ENCODE measurements at regions not wholly inside any gene's neighbourhood (a gene's known extent, or its start where the extent isn't known, plus 50 kb on each side); places are given as distances from the start of the nearest gene placed in this dataset.

DNA sequence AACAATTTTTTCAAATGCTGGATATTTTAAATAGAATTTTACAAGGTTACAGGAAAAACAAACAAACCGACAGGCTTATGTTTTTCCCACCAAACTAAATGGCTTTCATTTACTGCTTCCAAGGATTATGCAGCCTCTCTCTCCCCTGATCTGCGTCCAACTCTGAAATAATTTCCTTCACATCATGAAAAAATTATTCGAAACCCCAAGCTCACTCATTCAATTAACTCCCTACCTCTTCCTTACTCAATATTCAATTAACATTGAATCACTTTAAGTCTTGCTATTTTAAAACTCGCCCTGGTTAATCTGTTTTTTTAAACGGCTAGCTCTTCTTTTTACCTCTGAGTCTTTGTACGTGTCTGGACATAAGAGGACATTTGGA is 336.2 kb downstream of the AGTPBP1 start:
- Histone ChIP-seq H4K20me1 (ENCODE audit: control insufficient read depth, extremely low read depth, insufficient read depth, low read length) (no peaks in the 10 kb centered on the region), H3K4me1 (ENCODE audit: control insufficient read depth, extremely low read depth, insufficient read depth, low read length) (no peaks in the 10 kb centered on the region), H3K4me3 (ENCODE audit: control insufficient read depth in 2 of 3, extremely low read depth in 1 of 3, insufficient read depth in 2 of 3, low read depth in 1 of 3, low read length in 3 of 3) (no peak overlapping the region), H2AFZ (ENCODE audit: control insufficient read depth, low read length) (no peak overlapping the region), H3K9me1 (ENCODE audit: control insufficient read depth, extremely low read depth, insufficient read depth, low read length) (no peaks in the 10 kb centered on the region), H3K4me2 (ENCODE audit: control insufficient read depth, extremely low read depth, insufficient read depth, low read depth, low read length) (no peak overlapping the region), H3K9me3 (ENCODE audit: control insufficient read depth, low read depth, low read length) (no peaks in the 10 kb centered on the region), H3K9ac (ENCODE audit: control insufficient read depth, extremely low read depth, insufficient read depth, low read length) (no peak overlapping the region), H3K27me3 (ENCODE audit: control insufficient read depth, extremely low read depth, insufficient read depth, low read length) (no peaks in the 10 kb centered on the region), H3K27ac (ENCODE audit: control insufficient read depth, insufficient read depth, low read length) (no peak overlapping the region), H3K36me3 (ENCODE audit: control insufficient read depth in 2 of 2, extremely low read depth in 1 of 2, insufficient read depth in 2 of 2, low read length in 2 of 2) (no peaks in the 10 kb centered on the region), H3K79me2 (ENCODE audit: control insufficient read depth, insufficient read depth, low read length) (no peaks in the 10 kb centered on the region)
- dilution Hi-C loops (cut with MboI; ENCODE audit: extremely low pct_ligation_motif_present, low sequenced_read_pairs): no loop called here
- DNase-seq (ENCODE audit: low read depth, low spot score) (no peak), FAIRE-seq (no peak)
- TF ChIP-seq, protein P1, sequence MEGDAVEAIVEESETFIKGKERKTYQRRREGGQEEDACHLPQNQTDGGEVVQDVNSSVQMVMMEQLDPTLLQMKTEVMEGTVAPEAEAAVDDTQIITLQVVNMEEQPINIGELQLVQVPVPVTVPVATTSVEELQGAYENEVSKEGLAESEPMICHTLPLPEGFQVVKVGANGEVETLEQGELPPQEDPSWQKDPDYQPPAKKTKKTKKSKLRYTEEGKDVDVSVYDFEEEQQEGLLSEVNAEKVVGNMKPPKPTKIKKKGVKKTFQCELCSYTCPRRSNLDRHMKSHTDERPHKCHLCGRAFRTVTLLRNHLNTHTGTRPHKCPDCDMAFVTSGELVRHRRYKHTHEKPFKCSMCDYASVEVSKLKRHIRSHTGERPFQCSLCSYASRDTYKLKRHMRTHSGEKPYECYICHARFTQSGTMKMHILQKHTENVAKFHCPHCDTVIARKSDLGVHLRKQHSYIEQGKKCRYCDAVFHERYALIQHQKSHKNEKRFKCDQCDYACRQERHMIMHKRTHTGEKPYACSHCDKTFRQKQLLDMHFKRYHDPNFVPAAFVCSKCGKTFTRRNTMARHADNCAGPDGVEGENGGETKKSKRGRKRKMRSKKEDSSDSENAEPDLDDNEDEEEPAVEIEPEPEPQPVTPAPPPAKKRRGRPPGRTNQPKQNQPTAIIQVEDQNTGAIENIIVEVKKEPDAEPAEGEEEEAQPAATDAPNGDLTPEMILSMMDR (optimal IDR thresholded peaks at IDR 0.05 in 1 of 3, IDR thresholded peaks at IDR 0.05 in 1 of 3, conservative IDR thresholded peaks at IDR 0.05 in 1 of 3; ENCODE audit: extremely low read depth in 1 of 3, insufficient read depth in 2 of 3, low read length in 3 of 3): no peak
- TF ChIP-seq EZH2 (IDR thresholded peaks at IDR 0.05; ENCODE audit: low read length): no peak

GRCh38 chr9:85404911-85405565 is 336.7 kb downstream of the AGTPBP1 start:
- DNase-seq (ENCODE audit: low read depth, low spot score): no peak

More at GRCh38 chr9:85404911-85405565, 336.7 kb downstream of the AGTPBP1 start:
- no peak overlapping the region for H2AFZ ChIP-seq (ENCODE audit: control insufficient read depth, low read length)
- H3K9me3 ChIP-seq (ENCODE audit: control insufficient read depth, low read depth, low read length): no peaks in the 10 kb centered on the region
- H3K9me1 ChIP-seq (ENCODE audit: control insufficient read depth, extremely low read depth, insufficient read depth, low read length): no peaks in the 10 kb centered on the region
- no peak overlapping the region for H3K9ac ChIP-seq (ENCODE audit: control insufficient read depth, extremely low read depth, insufficient read depth, low read length)
- H3K27ac ChIP-seq (ENCODE audit: control insufficient read depth, insufficient read depth, low read length): no peak overlapping the region
- H4K20me1 ChIP-seq (ENCODE audit: control insufficient read depth, extremely low read depth, insufficient read depth, low read length): no peaks in the 10 kb centered on the region
- H3K79me2 ChIP-seq (ENCODE audit: control insufficient read depth, insufficient read depth, low read length): no peaks in the 10 kb centered on the region
- H3K4me3 ChIP-seq (ENCODE audit: control insufficient read depth in 2 of 3, extremely low read depth in 1 of 3, insufficient read depth in 2 of 3, low read depth in 1 of 3, low read length in 3 of 3): no peak overlapping the region
- no peak for FAIRE-seq
- no peaks in the 10 kb centered on the region for H3K36me3 ChIP-seq (ENCODE audit: control insufficient read depth in 2 of 2, extremely low read depth in 1 of 2, insufficient read depth in 2 of 2, low read length in 2 of 2)
- no peaks in the 10 kb centered on the region for H3K27me3 ChIP-seq (ENCODE audit: control insufficient read depth, extremely low read depth, insufficient read depth, low read length)
- dilution Hi-C loops (cut with MboI; ENCODE audit: extremely low pct_ligation_motif_present, low sequenced_read_pairs): no loop called here
- no peaks in the 10 kb centered on the region for H3K4me1 ChIP-seq (ENCODE audit: control insufficient read depth, extremely low read depth, insufficient read depth, low read length)
- TF ChIP-seq EZH2 (IDR thresholded peaks at IDR 0.05; ENCODE audit: low read length): no peak
- TF ChIP-seq, protein P1 (optimal IDR thresholded peaks at IDR 0.05 in 1 of 3, IDR thresholded peaks at IDR 0.05 in 1 of 3, conservative IDR thresholded peaks at IDR 0.05 in 1 of 3; ENCODE audit: extremely low read depth in 1 of 3, insufficient read depth in 2 of 3, low read length in 3 of 3): no peak
- H3K4me2 ChIP-seq (ENCODE audit: control insufficient read depth, extremely low read depth, insufficient read depth, low read depth, low read length): no peak overlapping the region
